ENCODE measurements at regions not wholly inside any gene's neighbourhood (a gene's known extent, or its start where the extent isn't known, plus 50 kb on each side); places are given as distances from the start of the nearest gene placed in this dataset.
"Not testable (repeated sequence)": the region's sequence is repeated elsewhere in the genome, so short reads cannot be mapped to it uniquely, and the experiment has no call there.

GRCh38 chr6:126876446-126876845, 242.0 kb upstream of the RSPO3 start:
- TF ChIP-seq CTCF (IDR thresholded peaks at IDR 0.05; ENCODE audit: insufficient read depth, missing control alignments) = no peak
- no peak for DNase-seq (ENCODE audit: insufficient read length, low spot score)
- FAIRE-seq = no peak

DNA sequence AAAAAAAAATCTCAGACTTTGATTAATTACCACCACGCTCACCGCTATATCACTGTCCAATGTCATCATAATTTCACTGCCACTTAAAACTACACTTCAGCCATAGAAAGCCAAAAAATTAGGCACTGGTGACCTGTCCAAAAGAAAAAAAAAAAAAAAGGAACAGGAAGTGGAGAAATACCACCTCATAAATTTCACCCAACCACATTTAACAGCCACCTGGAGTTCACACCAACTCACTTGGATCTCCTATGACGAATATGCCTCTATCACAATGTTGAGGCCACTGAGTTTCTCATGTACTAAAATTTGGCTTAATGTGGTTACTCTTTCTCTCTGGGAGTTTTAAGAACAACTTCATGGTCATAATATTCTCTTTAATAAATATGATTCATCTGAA, 237.5 kb upstream of the RSPO3 start:
- TF ChIP-seq CTCF (IDR thresholded peaks at IDR 0.05; ENCODE audit: insufficient read depth, missing control alignments) = no peak
- no peak for DNase-seq (ENCODE audit: insufficient read length, low spot score)
- FAIRE-seq = no peak

DNA sequence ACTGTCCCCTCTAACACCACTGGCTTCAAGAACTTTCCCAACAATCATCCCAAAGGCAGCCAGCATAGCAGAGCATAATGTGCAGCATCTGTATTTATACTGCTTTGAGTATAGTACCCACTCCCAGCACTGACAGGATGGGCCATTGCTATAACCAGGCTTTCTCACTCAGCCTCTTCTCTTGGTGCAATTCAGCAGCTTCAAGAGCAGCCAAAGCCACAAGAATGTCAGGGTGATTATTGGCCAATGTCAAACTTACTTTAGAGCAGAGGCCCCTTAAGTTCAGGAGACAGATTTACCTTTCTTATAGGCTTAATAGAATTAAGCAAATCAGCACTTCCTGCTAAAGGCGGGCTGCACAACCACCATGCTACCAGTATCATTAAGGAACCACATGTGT, 232.4 kb upstream of the RSPO3 start:
- no peak for TF ChIP-seq CTCF (IDR thresholded peaks at IDR 0.05; ENCODE audit: insufficient read depth, missing control alignments)
- FAIRE-seq (no peak), DNase-seq (ENCODE audit: insufficient read length, low spot score) (no peak)

DNA sequence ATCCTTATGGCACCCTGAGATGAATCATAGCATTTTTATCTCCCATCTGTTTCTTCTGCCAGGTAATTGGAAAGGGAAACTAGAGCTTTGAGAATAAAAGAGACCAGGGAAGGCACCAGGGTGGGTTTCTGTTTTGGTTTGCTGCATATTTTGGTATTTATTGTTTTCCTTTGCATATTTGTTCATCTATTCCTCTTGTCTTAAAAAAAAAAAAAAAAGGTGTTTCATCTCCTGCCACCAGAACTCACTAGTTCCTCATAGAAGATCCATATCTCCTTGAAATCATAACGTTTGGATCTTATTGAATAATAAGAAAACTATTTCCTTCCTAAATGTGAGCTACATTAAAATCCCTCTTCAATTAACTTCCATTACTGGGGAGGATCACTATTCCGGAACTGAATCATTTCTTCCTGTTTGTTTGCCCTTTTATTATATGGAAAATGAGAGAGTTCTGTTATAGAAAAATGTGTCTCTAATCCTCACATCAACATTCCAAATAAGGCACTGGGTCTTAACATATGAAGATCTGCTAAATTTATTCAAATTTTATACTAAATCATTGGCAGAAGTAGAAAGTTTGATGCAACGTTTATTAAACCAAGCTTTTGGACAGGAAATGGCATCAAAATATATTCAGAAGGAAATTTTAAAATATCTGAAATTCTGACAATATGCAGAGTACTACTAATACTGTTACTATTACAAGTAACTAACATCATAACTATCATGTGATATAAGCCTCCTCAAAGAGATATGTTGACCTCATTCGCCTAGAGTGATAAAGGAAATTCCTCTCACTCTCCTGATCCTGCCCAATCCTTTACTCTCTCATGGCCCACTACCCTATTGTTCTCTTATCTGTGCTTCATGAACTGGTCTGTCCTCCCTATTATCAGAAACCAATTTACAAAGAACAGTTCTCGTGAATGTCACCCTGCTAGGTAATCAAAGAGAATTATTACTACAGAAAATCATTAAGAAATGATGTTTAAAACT, 229.4 kb upstream of the RSPO3 start:
- FAIRE-seq = no peak
- no peak for TF ChIP-seq CTCF (IDR thresholded peaks at IDR 0.05; ENCODE audit: insufficient read depth, missing control alignments)
- no peak for DNase-seq (ENCODE audit: insufficient read length, low spot score)

DNA sequence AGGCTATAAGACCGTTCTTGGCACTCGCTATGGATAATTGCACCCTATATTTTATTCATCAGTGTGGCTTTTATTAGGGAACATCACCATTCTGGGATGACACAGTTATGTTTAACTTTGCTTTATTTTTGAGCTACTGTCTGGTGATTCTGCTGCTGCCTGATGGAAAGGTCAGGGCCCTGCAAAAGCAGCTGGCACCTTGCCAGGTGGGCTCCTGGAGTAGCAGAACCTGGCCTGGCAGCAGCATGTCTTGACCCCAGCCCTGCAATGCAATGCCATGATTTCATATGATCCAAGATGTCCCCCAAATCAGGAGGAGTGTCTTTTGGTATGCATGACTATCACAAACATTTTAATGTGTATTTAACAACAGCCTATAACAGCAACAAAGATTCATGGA, 228.4 kb upstream of the RSPO3 start:
- no peak for TF ChIP-seq CTCF (IDR thresholded peaks at IDR 0.05; ENCODE audit: insufficient read depth, missing control alignments)
- DNase-seq (ENCODE audit: insufficient read length, low spot score) (no peak), FAIRE-seq (no peak)

DNA sequence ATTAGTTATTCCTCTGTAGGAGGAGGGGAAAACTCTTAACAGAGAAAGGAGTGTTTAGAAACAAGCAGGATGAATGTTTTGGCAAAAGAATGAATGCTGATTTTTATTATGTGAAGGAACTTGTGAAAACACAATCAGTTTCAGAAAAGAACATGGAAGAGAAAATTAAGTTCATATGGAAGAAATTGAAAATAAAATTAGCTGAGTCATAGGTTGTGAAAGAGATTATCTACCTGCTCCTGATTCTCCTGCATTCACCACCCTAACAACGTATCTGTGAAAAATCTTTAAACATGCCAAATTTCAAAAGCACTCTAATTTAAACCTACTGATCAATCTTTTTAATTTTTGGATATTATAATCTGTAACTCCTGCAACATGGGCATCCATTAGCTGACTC, 227.3 kb upstream of the RSPO3 start:
- DNase-seq (ENCODE audit: insufficient read length, low spot score) (no peak), FAIRE-seq (no peak)
- TF ChIP-seq CTCF (IDR thresholded peaks at IDR 0.05; ENCODE audit: insufficient read depth, missing control alignments) = no peak

DNA sequence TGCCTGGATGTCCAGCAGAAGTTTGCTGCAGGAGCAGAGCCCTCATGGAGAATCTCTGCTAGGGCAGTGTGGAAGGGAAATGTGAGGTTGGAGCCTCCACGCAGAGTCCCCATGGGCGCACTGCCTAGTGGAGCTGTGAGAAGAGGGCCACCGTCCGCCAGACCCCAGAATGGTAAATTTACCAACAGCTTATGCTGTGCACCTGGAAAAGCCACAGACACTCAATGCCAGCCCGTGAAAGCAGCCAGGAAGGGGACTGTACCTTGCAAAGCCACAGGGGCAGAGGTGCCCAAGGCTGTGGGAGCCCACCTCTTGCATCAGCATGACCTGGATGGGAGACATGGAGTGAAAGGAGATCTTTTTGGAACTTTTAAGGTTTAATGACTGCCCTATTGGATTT, 225.6 kb upstream of the RSPO3 start:
- not testable (repeated sequence) for DNase-seq (ENCODE audit: insufficient read length, low spot score); FAIRE-seq

Data from D721Med (cell line).